HG03039 (cell line): ENCODE measurements at regions not wholly inside any gene's neighbourhood (a gene's known extent, or its start where the extent isn't known, plus 50 kb on each side); places are given as distances from the start of the nearest gene placed in this dataset.

Experiments used
- ATAC-seq: cut with Tn5 transposase; IDR thresholded peaks from one replicate; pipeline ENCODE4 v1.9.1; 2021; ENCODE audit warnings: mild to moderate bottlenecking, moderate library complexity; ENCODE audit not compliant: unreplicated experiment

DNA sequence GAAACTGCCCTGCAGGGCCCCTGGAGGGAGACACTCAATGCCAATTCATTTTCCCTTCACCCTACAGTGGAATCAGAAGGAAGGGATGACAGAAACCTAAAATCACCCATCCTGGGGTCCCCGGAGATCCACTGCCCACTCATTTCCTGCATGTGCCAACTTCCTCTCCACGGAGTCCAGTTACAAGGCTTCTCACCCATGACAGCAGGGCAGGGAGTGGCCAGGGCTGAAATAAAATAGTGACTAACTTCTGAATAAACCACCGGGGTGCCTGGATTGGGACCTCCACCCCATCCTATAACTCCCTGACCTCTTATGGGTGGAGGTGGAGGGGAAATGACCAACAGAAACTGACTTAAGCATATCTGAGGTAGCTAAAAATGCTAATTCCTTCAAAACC is 362.3 kb downstream of the MAFB start:
- ATAC-seq: no peak

DNA sequence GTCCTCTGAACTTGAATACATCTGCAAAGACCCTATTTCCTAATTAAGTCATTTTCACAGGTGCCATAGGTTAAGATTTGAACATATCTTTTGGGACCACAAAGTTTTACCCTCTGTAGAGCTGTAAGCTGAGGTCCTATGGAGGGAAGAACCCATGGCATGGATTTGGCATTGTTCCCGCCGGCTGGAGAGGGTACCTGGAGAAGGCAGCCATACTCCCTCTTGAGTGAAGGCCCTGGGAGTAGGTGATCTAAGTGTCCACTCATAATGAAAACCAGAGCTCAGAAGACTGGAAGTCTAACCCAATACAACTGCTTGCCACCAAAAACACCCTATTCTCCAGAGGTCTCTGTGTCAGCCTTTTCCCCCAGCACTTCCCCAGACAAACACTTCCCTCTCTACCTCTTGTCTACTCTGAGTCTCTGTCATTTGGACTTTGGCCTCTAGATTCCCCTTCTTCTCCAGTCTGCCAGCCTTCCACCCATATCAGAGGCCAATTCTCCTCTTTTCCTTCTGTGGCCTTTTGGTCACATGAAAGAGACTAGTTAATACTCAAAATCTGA is 363.9 kb downstream of the MAFB start:
- no peak for ATAC-seq

DNA sequence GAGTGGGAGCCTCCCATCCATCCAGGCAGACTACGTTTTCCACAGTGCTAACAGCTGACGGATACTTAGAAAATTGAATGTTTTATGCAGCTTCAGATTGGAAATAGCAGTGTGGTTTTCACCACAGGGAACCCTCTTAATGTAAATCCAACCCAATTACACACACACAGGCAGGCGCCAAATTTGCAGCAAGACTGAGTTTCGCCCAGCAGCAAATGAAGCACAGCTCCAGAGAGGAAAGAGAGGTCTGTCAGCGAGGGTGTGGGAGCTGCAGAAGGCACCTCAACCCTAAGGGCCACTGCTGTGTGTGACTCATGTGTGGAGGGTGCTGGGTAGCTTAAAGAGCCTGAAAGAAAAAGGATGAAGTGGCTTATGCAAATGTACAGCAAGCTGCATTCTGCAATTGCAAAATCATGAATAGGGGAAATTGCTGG is 365.7 kb downstream of the MAFB start:
- ATAC-seq: no peak

DNA sequence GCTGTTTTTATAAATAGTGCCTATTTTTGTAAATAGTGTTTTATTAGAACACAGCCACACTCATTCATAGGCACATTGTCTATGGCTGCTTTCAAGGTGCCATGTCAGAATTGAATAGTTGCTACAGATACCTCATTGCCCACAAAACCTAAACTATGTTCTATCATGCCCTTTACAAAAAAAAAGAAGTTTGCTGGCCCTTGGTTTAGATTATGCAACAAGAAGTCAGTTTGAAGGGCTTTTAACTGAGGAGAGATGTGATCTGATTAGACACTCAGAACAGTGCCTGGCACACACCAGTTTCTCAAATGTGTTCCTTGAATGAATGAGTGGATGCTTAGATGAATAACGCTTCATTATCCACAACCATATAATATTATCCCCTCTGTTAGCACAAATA is 366.1 kb downstream of the MAFB start:
- ATAC-seq: no peak

DNA sequence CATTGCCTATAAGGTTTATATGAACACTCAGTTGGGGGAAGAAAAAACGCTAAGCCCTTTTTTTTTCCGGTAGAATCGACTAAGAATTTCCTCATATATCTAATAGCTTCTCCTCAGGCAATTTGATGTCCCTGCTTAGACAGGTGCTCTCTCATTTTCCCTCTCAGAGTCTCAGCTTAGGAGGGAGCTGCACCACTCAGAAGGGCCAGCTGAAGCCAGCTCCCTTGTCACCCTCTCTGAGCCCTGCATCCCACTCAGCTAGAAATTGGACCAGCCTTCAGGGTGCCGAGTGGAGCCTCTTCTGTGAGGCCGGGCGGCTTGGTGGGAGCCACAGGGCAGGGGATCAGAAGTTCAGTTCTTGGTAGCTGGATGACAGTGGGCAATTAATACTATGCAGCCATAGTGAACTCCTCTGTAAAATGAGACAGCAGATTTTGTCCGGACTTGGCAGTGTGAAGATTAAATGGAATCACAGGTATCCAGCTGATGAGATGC is 368.5 kb downstream of the MAFB start:
- ATAC-seq: no peak

DNA sequence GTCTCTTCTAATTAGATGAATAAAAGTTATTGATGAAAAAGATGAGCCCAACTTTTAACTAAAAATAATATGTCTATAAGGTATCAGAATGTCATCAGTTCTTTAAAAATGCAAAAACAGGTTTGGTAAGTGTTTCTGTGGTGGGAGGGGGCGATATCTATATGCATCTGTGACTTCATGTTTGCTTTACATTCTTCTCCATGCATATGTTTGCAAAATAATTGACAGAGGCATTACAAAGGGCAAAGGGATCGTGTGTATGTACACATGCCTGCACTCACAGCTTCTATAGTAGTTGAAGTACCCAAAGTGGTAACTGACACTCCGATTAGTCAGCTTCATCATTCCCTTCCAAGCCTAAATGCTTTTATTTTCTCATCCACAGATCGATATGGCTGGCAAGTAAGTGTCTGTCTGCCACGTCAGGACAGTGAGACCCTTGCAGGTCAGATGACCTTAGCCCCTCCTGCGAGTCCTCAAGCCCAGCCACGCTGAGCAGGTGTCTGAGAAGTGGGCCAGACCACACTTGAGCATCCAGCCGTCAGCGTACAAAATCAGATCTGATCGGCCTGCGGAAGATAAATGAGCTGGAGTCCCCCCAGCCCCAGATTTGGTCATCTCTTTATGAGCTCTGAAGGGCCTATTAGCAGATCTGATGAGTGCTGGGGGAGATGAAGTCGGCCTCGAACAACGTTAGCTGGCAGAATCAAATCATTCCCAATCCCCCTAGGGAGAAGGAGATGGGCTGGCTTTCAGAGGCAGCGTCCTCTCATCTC is 369.1 kb downstream of the MAFB start:
- ATAC-seq: no peak

DNA sequence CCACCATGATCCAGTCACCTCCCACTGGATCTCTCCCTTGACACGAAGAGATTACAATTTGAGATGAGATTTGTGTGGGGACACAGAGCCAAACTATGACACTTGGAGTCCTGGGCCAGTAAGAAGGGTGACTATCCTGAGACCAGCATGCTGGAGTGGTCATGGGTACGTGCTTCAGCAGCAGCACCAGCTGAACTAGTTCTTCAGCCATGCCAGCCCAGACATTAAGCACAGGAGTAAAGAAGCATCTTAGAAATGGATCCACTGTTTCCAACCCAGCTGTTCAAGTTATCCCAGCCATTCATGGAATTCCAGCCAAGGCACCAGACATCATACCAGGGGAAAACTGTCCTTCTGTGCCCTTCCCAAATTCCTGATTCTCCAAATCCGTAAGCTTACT is 370.0 kb downstream of the MAFB start:
- ATAC-seq: no peak

DNA sequence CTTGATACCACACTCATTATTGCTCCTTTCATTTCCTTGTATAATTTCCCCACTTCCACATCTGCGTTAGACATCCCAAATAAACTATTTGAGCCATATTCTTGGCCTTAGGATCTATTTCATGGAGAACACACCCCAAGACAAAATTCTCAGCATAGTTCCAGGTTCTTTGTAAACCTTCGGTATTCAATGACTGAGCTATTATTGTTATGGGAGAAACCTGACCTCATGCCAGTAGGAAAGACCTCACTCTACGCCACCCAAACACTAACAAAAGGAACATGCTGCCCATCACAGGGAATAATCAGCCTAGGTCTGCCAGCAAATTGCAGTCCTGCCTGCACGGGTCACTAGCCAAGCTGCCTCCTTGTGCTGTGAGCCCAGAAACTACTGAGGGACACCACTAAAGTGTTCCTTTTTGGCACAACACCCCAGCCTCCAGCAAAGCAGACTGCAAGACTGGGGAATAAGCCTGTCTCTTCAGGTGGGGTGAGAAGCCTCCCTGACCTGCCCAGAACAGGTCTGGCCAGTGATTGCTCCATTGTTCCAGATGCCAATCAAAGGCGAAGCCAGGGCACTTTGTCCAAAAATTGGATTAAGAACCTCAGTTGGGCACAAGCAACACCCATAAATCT is 371.8 kb downstream of the MAFB start:
- ATAC-seq: no peak

DNA sequence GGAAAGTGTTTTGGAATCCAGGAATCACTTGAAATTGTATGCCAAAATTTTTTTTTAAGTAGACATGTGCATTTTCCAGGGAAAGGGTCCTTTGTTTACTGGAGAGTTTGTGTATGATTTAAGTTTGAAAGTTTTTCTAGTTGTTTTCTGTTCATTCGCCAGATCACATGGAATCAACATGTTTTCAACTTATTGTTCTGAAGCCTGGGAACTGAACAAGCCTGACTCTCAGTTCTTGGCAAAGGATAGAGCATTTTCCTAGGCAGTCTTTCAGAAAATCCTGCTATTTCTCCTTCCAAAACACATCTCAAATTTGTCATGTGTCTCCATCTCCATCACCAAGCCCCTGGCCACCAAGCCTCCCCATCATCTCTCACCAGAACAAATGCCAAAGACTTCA is 374.8 kb downstream of the MAFB start:
- ATAC-seq: no peak

DNA sequence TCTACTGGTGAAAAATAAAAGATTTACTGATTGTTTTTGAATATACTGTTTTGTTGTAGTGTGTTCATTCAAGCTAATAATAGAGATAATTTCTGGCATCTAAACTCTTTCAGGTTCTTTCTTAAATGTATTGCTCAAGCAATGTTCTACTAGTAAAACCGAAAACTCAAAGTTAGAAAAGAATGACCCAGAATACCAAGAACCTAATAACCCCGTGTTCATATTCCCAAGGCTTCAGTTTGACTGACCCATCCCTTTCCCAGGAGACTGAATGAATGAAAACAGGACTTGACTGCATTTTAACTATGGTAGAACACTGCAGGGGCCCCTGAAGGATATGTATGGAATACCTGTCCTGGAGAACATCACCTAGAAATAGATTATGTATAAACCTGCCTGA is 375.3 kb downstream of the MAFB start:
- no peak for ATAC-seq

DNA sequence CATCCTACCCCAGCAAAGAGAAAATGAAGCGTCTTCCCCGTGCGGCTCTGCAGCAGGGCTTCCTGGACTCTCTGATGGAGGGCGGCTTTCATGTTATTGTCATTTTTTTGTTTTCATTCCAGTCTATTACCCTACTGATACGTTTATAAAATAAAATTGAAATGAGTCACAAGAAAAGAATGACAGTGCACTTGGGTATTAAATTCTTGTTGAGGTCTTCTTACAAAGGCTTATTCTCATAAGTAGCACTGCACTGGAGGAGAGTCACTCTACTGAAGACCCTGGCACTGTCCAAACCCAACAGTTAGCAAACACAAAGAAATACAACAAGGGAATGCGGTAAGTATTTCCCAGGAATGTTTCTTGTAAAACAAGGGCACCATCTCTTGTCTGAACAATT is 379.3 kb downstream of the MAFB start:
- no peak for ATAC-seq

DNA sequence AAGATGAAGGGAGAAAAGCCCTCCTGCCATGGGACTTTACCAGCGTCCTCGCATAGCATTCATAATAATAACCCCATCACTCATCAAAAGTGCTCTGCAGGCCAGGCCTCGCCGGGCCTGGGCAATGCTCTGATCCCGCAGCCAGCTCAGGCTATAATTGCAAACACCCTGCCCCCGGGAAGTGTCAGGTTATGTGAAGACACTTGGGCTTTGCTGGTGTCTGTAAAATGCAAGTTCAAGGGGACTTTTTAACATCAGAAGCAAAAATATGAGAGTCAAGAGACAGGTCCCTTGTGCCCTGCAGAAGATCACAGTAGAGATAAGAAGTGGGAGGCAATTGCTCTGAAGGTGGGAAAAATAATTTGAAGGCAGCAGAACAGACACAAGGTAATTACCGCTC is 381.0 kb downstream of the MAFB start:
- ATAC-seq: no peak

DNA sequence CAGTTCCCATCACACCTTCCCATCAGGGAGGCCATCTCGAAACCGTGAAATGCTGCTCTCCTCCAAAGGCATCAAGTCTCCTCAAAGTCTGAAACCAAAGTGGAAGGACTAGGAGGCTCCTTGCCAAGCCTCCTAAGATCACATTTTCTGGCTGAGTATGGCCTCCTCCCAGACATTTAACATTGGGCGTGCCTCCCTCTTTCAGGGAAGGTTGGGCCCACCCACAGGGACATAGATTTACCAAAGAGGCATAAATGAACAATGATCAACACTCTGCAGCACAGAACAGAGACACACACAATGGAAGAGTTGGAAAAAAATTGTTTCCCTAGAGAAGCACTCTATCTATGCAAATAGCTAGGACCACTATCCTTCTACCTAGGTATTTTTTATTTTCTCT is 381.8 kb downstream of the MAFB start:
- no peak for ATAC-seq

DNA sequence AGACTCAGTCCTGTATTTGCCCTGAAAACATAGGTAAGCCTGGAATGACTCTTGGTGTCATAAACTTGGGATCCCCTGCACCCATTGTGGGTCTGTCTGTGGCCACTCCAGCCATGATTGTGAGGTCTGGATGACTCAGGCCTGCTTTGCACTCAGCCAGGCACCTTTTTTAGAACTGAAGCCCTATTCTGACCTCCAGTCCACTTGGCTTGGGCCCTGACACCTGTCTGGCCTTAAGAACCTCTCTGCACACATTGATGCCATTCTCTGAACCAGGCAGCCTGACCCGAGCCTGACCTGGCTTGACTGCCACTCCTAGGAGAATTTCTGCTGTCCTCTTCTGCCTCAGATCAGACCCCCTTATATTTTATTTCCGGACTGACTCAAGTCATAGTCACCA is 383.7 kb downstream of the MAFB start:
- no peak for ATAC-seq

DNA sequence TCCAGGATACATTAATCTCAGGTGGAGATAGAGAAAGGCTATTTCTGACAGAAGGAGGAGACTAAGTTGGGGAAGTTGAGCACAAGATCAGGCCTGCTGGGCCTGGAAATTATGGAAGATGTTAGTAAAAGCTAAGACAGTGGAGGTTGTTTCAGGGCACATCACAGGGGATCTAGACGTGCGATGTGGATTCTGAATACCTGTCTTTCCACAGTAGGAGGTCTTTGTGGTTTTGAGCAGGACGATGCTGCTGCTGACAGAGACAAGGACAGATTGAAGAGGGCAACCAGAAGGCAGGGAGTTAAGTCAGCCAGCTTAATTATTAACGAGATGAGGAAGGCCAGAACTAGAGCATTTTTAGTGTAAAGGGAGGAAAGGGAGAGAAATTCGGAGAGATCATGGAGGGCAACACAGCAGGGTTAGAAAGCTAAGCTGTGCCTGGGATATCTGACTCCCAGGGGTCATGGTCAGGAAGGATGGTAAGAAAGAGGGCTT is 384.9 kb downstream of the MAFB start:
- ATAC-seq: no peak

DNA sequence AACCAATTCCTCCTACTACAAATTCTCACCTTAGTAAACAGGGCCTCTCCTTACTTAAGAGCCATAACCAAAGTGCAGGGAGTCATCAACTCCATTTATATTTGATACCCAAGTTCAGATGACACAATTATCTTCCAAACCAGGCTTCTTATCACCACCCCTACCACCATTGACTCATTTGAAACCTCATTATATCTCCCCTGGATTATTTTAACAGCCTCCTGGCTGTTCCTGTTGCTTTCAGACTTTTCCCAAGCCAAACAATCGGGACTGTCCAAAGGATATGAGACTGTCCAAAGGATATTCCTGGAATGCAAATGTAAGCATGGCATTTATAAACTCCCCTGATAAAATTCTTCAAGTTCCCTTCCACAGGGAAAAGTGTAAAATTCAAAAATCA is 394.3 kb downstream of the MAFB start:
- no peak for ATAC-seq

DNA sequence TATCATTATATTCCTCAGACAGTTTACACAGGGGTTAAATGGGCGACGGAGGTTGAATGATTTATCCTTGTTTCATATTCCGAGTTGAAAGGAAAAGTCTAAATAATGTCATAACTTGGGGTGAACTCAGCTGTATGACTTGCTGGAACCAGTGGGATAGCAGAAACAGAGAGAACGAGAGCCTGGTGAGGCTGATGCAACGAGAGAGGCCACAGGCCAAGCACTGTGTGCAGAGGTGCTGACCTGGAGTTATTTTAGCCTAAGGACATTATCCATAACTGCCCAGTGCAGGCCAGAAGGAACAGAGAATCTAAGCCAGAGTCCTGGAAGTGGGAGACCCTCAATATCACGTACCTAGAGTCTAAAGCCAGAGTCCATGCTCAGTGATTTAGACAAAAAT is 394.9 kb downstream of the MAFB start:
- no peak for ATAC-seq

DNA sequence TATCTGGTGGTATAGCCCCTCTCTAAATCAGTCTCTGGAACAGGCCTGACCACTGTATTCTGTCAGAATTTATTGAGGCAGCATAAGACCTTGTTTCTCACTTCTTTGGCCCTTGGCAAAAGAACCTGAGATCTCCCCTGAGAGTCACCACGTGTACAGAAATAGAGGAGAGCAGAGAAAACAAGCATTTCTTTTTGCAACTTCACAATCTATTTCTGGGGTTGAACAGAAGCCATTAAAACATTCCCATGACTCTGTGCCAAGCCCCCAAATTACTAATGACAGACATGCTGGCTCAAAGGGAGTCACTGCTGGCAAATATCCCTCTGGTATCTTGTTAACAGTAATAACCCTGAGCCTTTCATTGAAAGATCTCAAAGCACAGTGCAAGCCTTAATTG is 395.3 kb downstream of the MAFB start:
- ATAC-seq: no peak

DNA sequence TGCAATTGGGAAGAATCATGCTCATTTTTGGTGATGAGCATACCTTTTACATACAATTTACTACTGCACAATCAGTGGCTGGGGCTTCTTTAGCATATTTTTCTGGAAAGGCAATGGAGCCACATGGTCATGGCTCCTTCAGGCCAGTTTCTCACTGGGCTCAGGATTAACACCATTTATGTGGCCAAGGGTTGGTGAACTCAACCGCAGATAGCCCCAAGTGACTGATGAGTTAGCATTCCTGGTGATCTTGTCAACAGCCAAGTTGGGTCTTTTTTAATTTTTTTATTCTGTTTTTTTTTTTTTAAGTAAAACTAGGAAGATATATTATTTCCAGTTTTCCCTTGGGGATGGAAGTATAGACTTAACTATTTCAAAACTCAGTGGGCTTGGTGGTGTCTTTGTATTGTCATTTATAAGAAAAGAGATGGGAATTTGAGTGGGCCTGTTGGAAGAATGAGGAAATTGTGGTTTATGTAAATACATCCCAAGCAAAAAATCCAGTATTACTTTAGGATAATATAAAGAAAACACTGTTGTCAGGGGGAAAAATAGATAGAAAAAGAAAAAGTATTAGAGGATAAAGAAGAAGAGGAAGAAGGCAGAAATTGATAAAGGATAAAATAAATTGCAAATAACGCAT is 397.4 kb downstream of the MAFB start:
- no peak for ATAC-seq

DNA sequence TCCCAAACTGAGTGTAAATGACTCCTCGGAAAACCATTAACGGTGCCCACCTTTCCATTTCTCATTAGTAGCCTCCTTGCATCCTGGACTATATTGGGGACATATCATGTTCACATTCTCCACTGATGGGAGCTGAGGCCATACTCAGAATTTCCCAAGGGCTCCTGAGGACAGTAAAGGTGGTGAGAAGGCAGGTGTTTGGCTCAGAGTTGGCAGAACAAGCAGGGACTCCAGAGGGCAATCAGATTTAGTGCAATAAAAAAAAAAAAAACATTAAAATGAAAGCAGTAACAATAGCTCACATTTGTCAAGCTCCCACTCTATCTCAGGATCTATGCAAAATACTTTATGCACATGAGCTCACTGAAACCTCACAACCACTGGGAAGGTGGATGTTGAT is 401.4 kb downstream of the MAFB start:
- ATAC-seq: no peak

DNA sequence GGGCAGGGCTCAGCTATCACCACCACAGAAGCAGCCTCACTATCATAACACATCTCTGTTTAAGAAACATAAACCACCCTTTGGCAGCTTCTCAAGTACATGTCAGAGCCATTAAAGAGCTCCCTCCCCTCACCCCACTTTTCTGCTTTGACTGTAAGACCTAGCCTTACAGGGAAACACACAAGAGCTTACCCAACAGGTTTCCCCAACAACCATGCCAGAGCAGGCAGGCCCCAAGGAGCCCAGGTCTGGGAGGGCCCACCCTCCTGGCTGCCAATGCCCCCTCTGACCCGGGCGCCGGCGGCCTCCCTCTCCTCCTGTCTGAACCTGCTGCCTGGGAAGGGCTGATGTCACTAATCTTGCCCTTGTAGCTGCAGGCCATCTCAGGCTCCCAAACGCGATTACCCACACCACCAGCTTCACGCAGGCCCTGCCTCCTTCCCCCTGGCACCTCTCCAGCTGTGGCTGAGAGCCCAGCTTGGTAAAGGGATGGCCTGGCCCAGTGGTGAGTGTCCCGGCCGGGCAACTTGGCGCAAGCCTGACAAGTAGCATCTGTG is 402.0 kb downstream of the MAFB start:
- no peak for ATAC-seq
